ENCODE measurements at regions not wholly inside any gene's neighbourhood (a gene's known extent, or its start where the extent isn't known, plus 50 kb on each side); places are given as distances from the start of the nearest gene placed in this dataset.

DNA sequence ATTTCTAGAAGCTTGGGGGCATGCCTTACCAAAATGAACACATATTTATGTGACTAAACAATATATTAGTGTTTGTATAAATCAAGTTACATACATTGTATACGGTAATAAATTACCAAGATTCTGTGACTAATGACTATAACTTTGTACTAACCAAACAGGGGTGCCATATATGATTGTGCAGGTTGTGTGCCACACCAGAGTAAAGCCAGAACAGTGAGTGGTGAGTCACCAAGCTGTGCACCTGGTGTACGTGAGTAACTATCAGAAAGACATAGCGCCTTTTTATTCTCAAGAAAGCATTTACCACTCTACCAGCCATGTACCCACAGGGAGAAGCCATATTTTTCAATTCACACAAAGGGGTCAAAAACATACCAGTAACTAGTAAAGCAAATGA lies 453.2 kb upstream of the PIK3C3 start:
- TF ChIP-seq CTCF (IDR thresholded peaks at IDR 0.05) (no peak), EZH2 (IDR thresholded peaks at IDR 0.05) (no peak), EZH2phosphoT487 (IDR thresholded peaks at IDR 0.05) (no peak)
